Endometrial microvascular endothelial cells (primary cell): ENCODE measurements at regions not wholly inside any gene's neighbourhood (a gene's known extent, or its start where the extent isn't known, plus 50 kb on each side); places are given as distances from the start of the nearest gene placed in this dataset.

Source experiments
- in situ Hi-C: cut with HindIII; loops from 2 replicates; pipeline ENCODE4 v1.10.0; 2017; ENCODE audit warnings: low sequenced_read_pairs, low pct_unique_long_range_greater_than_20kb; ENCODE audit errors: inconsistent ontology term

- in situ Hi-C loops, result loop anchor here (25.0 kb wide), 2 partner anchors 109 to 359 kb away; partner anchors contain the start of gene CNIH3
Measured at GRCh38 chr1:224503161-224504118, 68.8 kb upstream of the WDR26 start.

GRCh38 chr1:224504297-224505041 lies 69.9 kb upstream of the WDR26 start:
- in situ Hi-C loops, result loop anchor here (25.0 kb wide), 2 partner anchors 108 to 358 kb away; partner anchors contain the start of gene CNIH3

GRCh38 chr1:224505454-224506093 lies 71.0 kb upstream of the WDR26 start:
- in situ Hi-C loops, result loop anchor here (25.0 kb wide), 2 partner anchors 107 to 357 kb away; partner anchors contain the start of gene CNIH3

GRCh38 chr1:224506141-224506814 lies 71.7 kb upstream of the WDR26 start:
- in situ Hi-C loops, result loop anchor here (25.0 kb wide), 2 partner anchors 106 to 356 kb away; partner anchors contain the start of gene CNIH3

- in situ Hi-C loops, result loop anchor here (25.0 kb wide), 2 partner anchors 104 to 354 kb away; partner anchors contain the start of gene CNIH3
Measured at GRCh38 chr1:224507771-224508523, 73.3 kb upstream of the WDR26 start.

GRCh38 chr1:224509907-224510306 lies 75.3 kb upstream of the WDR26 start:
- in situ Hi-C loops, result loop anchor here (25.0 kb wide), 2 partner anchors 102 to 352 kb away; partner anchors contain the start of gene CNIH3

- in situ Hi-C loops, result loop anchor here (25.0 kb wide), 2 partner anchors 101 to 351 kb away; partner anchors contain the start of gene CNIH3
Measured at GRCh38 chr1:224510880-224511645, 76.5 kb upstream of the WDR26 start.

- in situ Hi-C loops, result loop anchor here (25.0 kb wide), 2 partner anchors 100 to 350 kb away; partner anchors contain the start of gene CNIH3
Measured at GRCh38 chr1:224512600-224513151, 78.1 kb upstream of the WDR26 start.

GRCh38 chr1:224513383-224513782 lies 78.8 kb upstream of the WDR26 start:
- in situ Hi-C loops, result loop anchor here (25.0 kb wide), 2 partner anchors 99 to 349 kb away; partner anchors contain the start of gene CNIH3

- in situ Hi-C loops, result loop anchor here (25.0 kb wide), 2 partner anchors 99 to 349 kb away; partner anchors contain the start of gene CNIH3
Measured at GRCh38 chr1:224513787-224514209, 79.2 kb upstream of the WDR26 start.

- in situ Hi-C loops, result loop anchor here (25.0 kb wide), 2 partner anchors 95 to 345 kb away; partner anchors contain the start of gene CNIH3
Measured at GRCh38 chr1:224517171-224517570, 82.6 kb upstream of the WDR26 start.

GRCh38 chr1:224518528-224518927 lies 83.9 kb upstream of the WDR26 start:
- in situ Hi-C loops, result loop anchor here (25.0 kb wide), 2 partner anchors 94 to 344 kb away; partner anchors contain the start of gene CNIH3

GRCh38 chr1:224519874-224520273 lies 85.3 kb upstream of the WDR26 start:
- in situ Hi-C loops, result loop anchor here (25.0 kb wide), 2 partner anchors 92 to 342 kb away; partner anchors contain the start of gene CNIH3

GRCh38 chr1:224520808-224521207 lies 86.2 kb upstream of the WDR26 start:
- in situ Hi-C loops, result loop anchor here (25.0 kb wide), 2 partner anchors 91 to 341 kb away; partner anchors contain the start of gene CNIH3

GRCh38 chr1:224521904-224522734 lies 87.5 kb upstream of the WDR26 start:
- in situ Hi-C loops, result loop anchor here (25.0 kb wide), 2 partner anchors 90 to 340 kb away; partner anchors contain the start of gene CNIH3
